ENCODE measurements at regions not wholly inside any gene's neighbourhood (a gene's known extent, or its start where the extent isn't known, plus 50 kb on each side); places are given as distances from the start of the nearest gene placed in this dataset.

GRCh38 chr11:11756718-11757117, 85.1 kb upstream of the USP47 start:
- no peak for TF ChIP-seq EZH2phosphoT487 (IDR thresholded peaks at IDR 0.05; ENCODE audit: unreplicated experiment)
- TF ChIP-seq REST (IDR thresholded peaks at IDR 0.05; ENCODE audit: unreplicated experiment): no peak
- no peak for TF ChIP-seq CREB1 (CRISPR knock-in tag; IDR thresholded peaks at IDR 0.05; ENCODE audit: low read depth)
- TF ChIP-seq CTCF (conservative IDR thresholded peaks at IDR 0.05; ENCODE audit: low read depth in 2 of 2): no peak
